Muscle of back (tissue), 3 donors: ENCODE measurements at regions not wholly inside any gene's neighbourhood (a gene's known extent, or its start where the extent isn't known, plus 50 kb on each side); places are given as distances from the start of the nearest gene placed in this dataset.
"Not testable (repeated sequence)": the region's sequence is repeated elsewhere in the genome, so short reads cannot be mapped to it uniquely, and the experiment has no call there.

Source experiments
- DNase-seq, 3 donors: peaks; one replicate each; pipeline versions ENCODE4 v3.0.0 to v3.0.0-alpha.2; 2013

GRCh38 chr1:10867138-10867721 is 70.8 kb upstream of the CASZ1 start:
- DNase-seq: peak; percentile 36 to 65 (median 59)

GRCh38 chr1:10867914-10868598 is 71.6 kb upstream of the CASZ1 start:
- no peak for DNase-seq

- DNase-seq: no peak
These were observed 72.1 kb upstream of the CASZ1 start for GRCh38 chr1:10868599-10868965.

- DNase-seq: no peak
These were observed 73.5 kb upstream of the CASZ1 start for GRCh38 chr1:10869933-10870332.

GRCh38 chr1:10870493-10871096 is 74.1 kb upstream of the CASZ1 start:
- no peak for DNase-seq

GRCh38 chr1:10873189-10873588 is 76.7 kb upstream of the CASZ1 start:
- DNase-seq: no peak

GRCh38 chr1:10874351-10874750 is 77.9 kb upstream of the CASZ1 start:
- no peak for DNase-seq

GRCh38 chr1:10877894-10878293 is 81.4 kb upstream of the CASZ1 start:
- DNase-seq: no peak

- no peak for DNase-seq
These were observed 82.0 kb upstream of the CASZ1 start for GRCh38 chr1:10878469-10878868.

GRCh38 chr1:10880063-10880462 is 83.6 kb upstream of the CASZ1 start:
- DNase-seq: no peak

GRCh38 chr1:10881046-10881445 is 84.6 kb upstream of the CASZ1 start:
- DNase-seq: no peak

- DNase-seq: no peak
These were observed 85.6 kb upstream of the CASZ1 start for GRCh38 chr1:10882069-10882468.

GRCh38 chr1:10887032-10887431 is 90.6 kb upstream of the CASZ1 start:
- not testable (repeated sequence) for DNase-seq

- no peak for DNase-seq
These were observed 91.8 kb upstream of the CASZ1 start for GRCh38 chr1:10888291-10888690.

GRCh38 chr1:10888791-10889649 is 92.6 kb upstream of the CASZ1 start:
- DNase-seq: peak in 1 of 3 donors; percentile 29

GRCh38 chr1:10889650-10890353 is 93.4 kb upstream of the CASZ1 start:
- DNase-seq: no peak

GRCh38 chr1:10890491-10891071 is 94.1 kb upstream of the CASZ1 start:
- no peak for DNase-seq

- DNase-seq: no peak
These were observed 94.6 kb upstream of the CASZ1 start for GRCh38 chr1:10891091-10891490.

- no peak for DNase-seq
These were observed 96.0 kb upstream of the CASZ1 start for GRCh38 chr1:10892138-10893065.

- DNase-seq: no peak
These were observed 99.2 kb upstream of the CASZ1 start for GRCh38 chr1:10895621-10896020.
